BJ (cell line): ENCODE measurements at regions not wholly inside any gene's neighbourhood (a gene's known extent, or its start where the extent isn't known, plus 50 kb on each side); places are given as distances from the start of the nearest gene placed in this dataset. TPM values are rescaled to one million over a fixed set of nuclear protein-coding genes. Genes with fewer than 3 reads are reported as not detected.

ENCODE experiments used
- CTCF ChIA-PET: fragments of 350-600 bp; formaldehyde crosslinking; extraction: SDS; loops from one replicate; lab custom pipeline; 2021; ENCODE audit warnings: antibody characterized with exemption, inconsistent platforms; lab: Yijun Ruan, JAX
- POLR2A ChIA-PET: fragments of 300-600 bp; sonication (Branson Sonifier 250); formaldehyde crosslinking; extraction: SDS; loops from one replicate; lab custom pipeline; 2021; ENCODE audit warnings: antibody characterized with exemption; lab: Charles Lee
- DNase-seq: peaks from one replicate; pipeline ENCODE4 v3.0.0-alpha.2; 2011; ENCODE audit warnings: low read depth
- H3K27me3 ChIP-seq: 2 replicates; pipeline ENCODE4 v1.6.0; 2011; ENCODE audit warnings: low read length; ENCODE audit not compliant: control insufficient read depth, insufficient read depth
- H3K36me3 ChIP-seq: 2 replicates; pipeline ENCODE4 v1.5.1; 2011; ENCODE audit warnings: low read length; ENCODE audit not compliant: control insufficient read depth, insufficient read depth
- H3K4me3 ChIP-seq: 2 replicates; pipeline ENCODE4 v1.5.1; 2011; ENCODE audit warnings: low read depth, mild to moderate bottlenecking, control low read depth, low read length
- small RNA-seq: library from RNA; depleted of rRNA; stranded (forward); fragments of <200 nt; gene quantifications from one replicate; pipeline ENCODE3, GENCODE V24; 2012; ENCODE audit warnings: low replicate concordance, low read depth; ENCODE audit not compliant: insufficient read length
- TF ChIP-seq, protein P1 (sequence below): IDR thresholded peaks from 2 replicates; pipeline ENCODE4 v1.5.1; 2011; ENCODE audit warnings: low read depth, mild to moderate bottlenecking, control low read depth, inconsistent platforms, low read length, moderate library complexity; ENCODE audit not compliant: insufficient read depth

DNA sequence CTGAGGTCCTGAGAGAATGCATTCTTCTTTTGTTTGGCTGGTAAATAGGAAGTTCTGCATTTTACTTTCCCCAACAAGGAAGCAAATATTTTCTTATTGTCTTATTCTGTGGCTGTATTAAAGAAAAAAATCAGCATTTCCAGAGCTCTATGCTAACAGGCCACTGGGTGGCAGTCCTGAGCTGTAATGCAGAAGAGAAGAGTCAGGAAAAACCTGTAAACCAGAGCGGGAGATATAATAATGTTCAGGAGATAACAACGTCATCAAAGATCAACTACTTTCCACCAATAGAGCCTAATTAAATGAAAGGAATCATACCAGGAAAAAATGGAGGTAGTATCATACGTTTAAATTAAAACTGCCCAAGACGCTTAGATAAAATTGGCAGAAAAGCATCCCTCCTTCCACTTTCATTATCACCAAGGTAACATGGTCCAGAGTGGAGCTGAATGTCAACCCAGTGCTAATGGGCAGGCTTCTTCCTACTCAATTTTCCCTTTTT lies 55.6 kb upstream of the CARMIL1 start:
- Histone ChIP-seq H3K27me3 (no peaks in the 10 kb centered on the region), H3K4me3 (peak overlapping the region; percentile 22), H3K36me3 (no peaks in the 10 kb centered on the region)
- ChIA-PET POLR2A (interaction anchor here (0.5 kb wide), 1 partner anchor 794 kb away, joined by 10 read pairs; no protein-coding TSS in a partner anchor), CTCF (interaction anchor here (0.7 to 2.7 kb wide), 36 partner anchors 8 to 496 kb away, joined by 3 to 21 read pairs (median 4); partner anchors contain the start of gene CARMIL1)
- DNase-seq = no peak
- TF ChIP-seq, protein P1, sequence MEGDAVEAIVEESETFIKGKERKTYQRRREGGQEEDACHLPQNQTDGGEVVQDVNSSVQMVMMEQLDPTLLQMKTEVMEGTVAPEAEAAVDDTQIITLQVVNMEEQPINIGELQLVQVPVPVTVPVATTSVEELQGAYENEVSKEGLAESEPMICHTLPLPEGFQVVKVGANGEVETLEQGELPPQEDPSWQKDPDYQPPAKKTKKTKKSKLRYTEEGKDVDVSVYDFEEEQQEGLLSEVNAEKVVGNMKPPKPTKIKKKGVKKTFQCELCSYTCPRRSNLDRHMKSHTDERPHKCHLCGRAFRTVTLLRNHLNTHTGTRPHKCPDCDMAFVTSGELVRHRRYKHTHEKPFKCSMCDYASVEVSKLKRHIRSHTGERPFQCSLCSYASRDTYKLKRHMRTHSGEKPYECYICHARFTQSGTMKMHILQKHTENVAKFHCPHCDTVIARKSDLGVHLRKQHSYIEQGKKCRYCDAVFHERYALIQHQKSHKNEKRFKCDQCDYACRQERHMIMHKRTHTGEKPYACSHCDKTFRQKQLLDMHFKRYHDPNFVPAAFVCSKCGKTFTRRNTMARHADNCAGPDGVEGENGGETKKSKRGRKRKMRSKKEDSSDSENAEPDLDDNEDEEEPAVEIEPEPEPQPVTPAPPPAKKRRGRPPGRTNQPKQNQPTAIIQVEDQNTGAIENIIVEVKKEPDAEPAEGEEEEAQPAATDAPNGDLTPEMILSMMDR = peak; percentile 83

DNA sequence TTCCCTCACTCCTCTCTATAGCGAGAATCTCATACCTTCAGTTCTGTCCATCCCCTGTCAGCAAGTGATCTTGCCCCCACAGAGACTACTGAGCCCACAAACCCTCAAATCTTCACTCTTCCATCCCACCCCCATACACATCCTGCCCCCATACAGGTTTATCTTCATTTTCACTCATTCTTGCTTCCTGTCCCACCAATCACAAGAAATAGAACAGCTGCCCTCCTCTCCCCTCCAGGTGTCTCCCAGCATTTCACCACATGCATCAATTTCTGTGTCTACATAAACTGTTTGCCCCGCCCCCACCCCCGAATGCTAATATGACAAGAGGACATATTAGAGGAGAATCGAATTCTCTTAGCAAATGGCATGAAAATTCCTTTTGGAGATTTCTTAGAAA lies 54.9 kb upstream of the CARMIL1 start:
- ChIA-PET POLR2A (no interaction called here), CTCF (interaction anchor here (0.7 to 2.7 kb wide), 20 partner anchors 9 to 496 kb away, joined by 3 to 21 read pairs (median 4); partner anchors contain the start of gene CARMIL1)
- Histone ChIP-seq H3K27me3 (no peaks in the 10 kb centered on the region), H3K4me3 (no peak overlapping the region), H3K36me3 (no peaks in the 10 kb centered on the region)
- TF ChIP-seq, protein P1 = no peak
- DNase-seq = no peak

DNA sequence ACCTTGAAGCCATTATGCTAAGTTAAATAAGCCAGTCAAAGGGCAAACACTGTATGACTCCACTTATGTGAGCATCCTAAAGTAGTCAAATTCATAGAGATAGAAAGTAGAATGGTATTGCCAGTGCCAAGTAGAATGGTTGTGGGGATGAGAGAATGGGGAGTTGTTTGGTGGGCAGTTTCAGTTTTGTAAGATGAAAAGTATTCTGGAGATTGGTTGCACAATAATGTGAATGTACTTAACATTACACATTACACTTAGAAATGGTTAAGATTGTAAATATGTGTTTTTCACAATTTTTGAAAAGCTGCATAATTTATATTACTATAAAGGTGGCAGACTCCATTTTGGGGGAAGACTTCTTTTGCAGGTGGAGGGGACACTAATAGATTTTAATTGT lies 51.3 kb upstream of the CARMIL1 start:
- no peak overlapping the region for H3K4me3 ChIP-seq
- H3K27me3 ChIP-seq = no peaks in the 10 kb centered on the region
- POLR2A ChIA-PET = no interaction called here
- CTCF ChIA-PET = interaction anchor here (0.7 to 1.4 kb wide), 4 partner anchors 10 to 326 kb away, joined by 3 to 5 read pairs (median 4); no protein-coding TSS in a partner anchor
- no peaks in the 10 kb centered on the region for H3K36me3 ChIP-seq
- TF ChIP-seq, protein P1 = no peak
- no peak for DNase-seq

Small RNA genes lying in the stretch of these regions (small RNA-seq; reads per million reads assigned to genes)
- gene RN7SL334P = not detected
